PC-3 (cell line): ENCODE measurements at regions not wholly inside any gene's neighbourhood (a gene's known extent, or its start where the extent isn't known, plus 50 kb on each side); places are given as distances from the start of the nearest gene placed in this dataset.
"Not testable (repeated sequence)": the region's sequence is repeated elsewhere in the genome, so short reads cannot be mapped to it uniquely, and the experiment has no call there.

Experiments used
- ATAC-seq: fragments of 200-7000 bp; cut with Tn5 transposase; 2 replicates; pipeline ENCODE4 v1.9.1; 2020; ENCODE audit warnings: mild to moderate bottlenecking, moderate library complexity
- BruUV-seq: library from RNA; stranded (reverse); fragments of 400-500 nt; replicated peaks from 2 replicates; lab custom pipeline; 2021; lab: Mats Ljungman, UMichigan
- CTCF ChIA-PET: fragments of 300-600 bp; sonication (Branson Sonifier 250); formaldehyde crosslinking; loops from one replicate; lab custom pipeline; 2022; ENCODE audit warnings: antibody characterized with exemption; lab: Charles Lee
- POLR2A ChIA-PET: fragments of 300-600 bp; sonication (Branson Sonifier 250); formaldehyde crosslinking; loops from one replicate; lab custom pipeline; 2022; ENCODE audit warnings: antibody characterized with exemption; ENCODE audit not compliant: unreplicated experiment; lab: Charles Lee
- DNase-seq: peaks from one replicate; pipeline ENCODE4 v3.0.0-alpha.2; 2015
- H2AFZ ChIP-seq: fragments of 300-600 bp; sonication (generic); 2 replicates; pipeline ENCODE4 v1.6.0; 2016; ENCODE audit warnings: antibody characterized with exemption, low read length
- H3F3A ChIP-seq: fragments of 300-600 bp; sonication (generic); one replicate; pipeline ENCODE4 v1.6.0; 2017; ENCODE audit warnings: antibody characterized with exemption, low read length, control low read depth, mild to moderate bottlenecking; ENCODE audit not compliant: unreplicated experiment
- H3K27ac ChIP-seq: fragments of 300-600 bp; sonication (generic); 2 replicates; pipeline ENCODE4 v1.5.1; 2016; ENCODE audit warnings: mild to moderate bottlenecking, low read length
- H3K27me3 ChIP-seq: fragments of 300-600 bp; sonication (generic); 2 replicates; pipeline ENCODE4 v1.6.1; 2016; ENCODE audit warnings: low read length, mixed read lengths
- H3K36me3 ChIP-seq: fragments of 300-600 bp; sonication (generic); 2 replicates; pipeline ENCODE4 v1.6.1; 2016; ENCODE audit warnings: low read depth, mixed run types, low read length, mixed read lengths
- H3K4me1 ChIP-seq: fragments of 300-600 bp; sonication (generic); 2 replicates; pipeline ENCODE4 v1.5.1; 2016; ENCODE audit warnings: low read length; ENCODE audit not compliant: insufficient read depth
- H3K4me2 ChIP-seq: fragments of 300-600 bp; sonication (generic); 2 replicates; pipeline ENCODE4 v1.6.0; 2016; ENCODE audit warnings: low read length
- H3K4me3 ChIP-seq: fragments of 300-600 bp; sonication (generic); 2 replicates; pipeline ENCODE4 v1.5.1; 2016; ENCODE audit warnings: mild to moderate bottlenecking, low read length, mixed read lengths
- H3K79me2 ChIP-seq: fragments of 300-600 bp; sonication (generic); 2 replicates; pipeline ENCODE4 v1.6.1; 2017; ENCODE audit warnings: low read length, mixed read lengths
- H3K9ac ChIP-seq: fragments of 300-600 bp; sonication (generic); 2 replicates; pipeline ENCODE4 v1.6.0; 2016; ENCODE audit warnings: mild to moderate bottlenecking, low read length
- H3K9me2 ChIP-seq: fragments of 300-600 bp; sonication (generic); replicated peaks from 2 replicates; pipeline ENCODE4 v1.6.1; 2016; ENCODE audit warnings: mixed run types, low read length, mixed read lengths
- H3K9me3 ChIP-seq: fragments of 300-600 bp; sonication (generic); 2 replicates; pipeline ENCODE4 v1.6.1; 2016; ENCODE audit warnings: low read length, mixed read lengths
- H4K20me1 ChIP-seq: fragments of 300-600 bp; sonication (generic); 2 replicates; pipeline ENCODE4 v1.6.1; 2016; ENCODE audit warnings: low read length, mixed read lengths
- EZH2 ChIP-seq: fragments of 300-600 bp; sonication (generic); IDR thresholded peaks from one replicate; pipeline ENCODE4 v1.6.1; 2017; ENCODE audit warnings: antibody characterized with exemption, mild to moderate bottlenecking, low read length; ENCODE audit not compliant: unreplicated experiment
- EZH2phosphoT487 ChIP-seq: fragments of 300-600 bp; sonication (generic); IDR thresholded peaks from 2 replicates; pipeline ENCODE4 v1.6.1; 2018; ENCODE audit warnings: mild to moderate bottlenecking, antibody characterized with exemption, low read length, borderline replicate concordance
- intact Hi-C: fragments of 100-400 bp; cut with micrococcal nuclease; formaldehyde crosslinking; loops from 2 replicates; pipeline ENCODE4 v1.9.0; 2023
- TF ChIP-seq, protein P1 (sequence below): fragments of 300-600 bp; sonication (generic); conservative IDR thresholded peaks from 2 replicates; pipeline ENCODE4 v1.5.1; 2017; ENCODE audit warnings: antibody characterized with exemption, low read depth, mild to moderate bottlenecking, low read length

DNA sequence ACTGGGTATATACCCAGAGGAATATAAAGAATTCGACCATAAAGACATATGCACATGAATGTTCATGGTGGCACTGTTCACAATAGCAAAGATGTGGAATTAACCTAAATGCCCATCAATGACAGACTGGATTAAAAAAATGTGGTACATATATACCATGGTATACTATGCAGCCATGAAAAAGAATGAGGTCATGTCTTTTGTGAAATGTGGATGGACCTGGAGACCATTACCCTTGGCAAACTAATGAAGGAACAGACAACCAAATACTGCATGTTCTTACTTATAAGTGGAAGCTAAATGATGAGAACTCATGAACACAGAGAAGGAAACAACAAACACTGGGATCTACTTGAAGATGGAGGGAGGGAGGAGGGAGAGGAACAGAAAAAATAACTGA lies 186.7 kb upstream of the SSTR4 start:
- no peaks in the 10 kb centered on the region for H3K27me3 ChIP-seq
- no peak overlapping the region for H3K27ac ChIP-seq
- H3K36me3 ChIP-seq = no peaks in the 10 kb centered on the region
- H3K4me2 ChIP-seq = no peak overlapping the region
- no peaks in the 10 kb centered on the region for H3K9me3 ChIP-seq
- no peak overlapping the region for H3K9ac ChIP-seq
- ChIA-PET POLR2A (no interaction called here), CTCF (no interaction called here)
- no peak overlapping the region for H3K4me3 ChIP-seq
- no peaks in the 10 kb centered on the region for H3F3A ChIP-seq
- no TSS peak for BruUV-seq
- TF ChIP-seq, protein P1, sequence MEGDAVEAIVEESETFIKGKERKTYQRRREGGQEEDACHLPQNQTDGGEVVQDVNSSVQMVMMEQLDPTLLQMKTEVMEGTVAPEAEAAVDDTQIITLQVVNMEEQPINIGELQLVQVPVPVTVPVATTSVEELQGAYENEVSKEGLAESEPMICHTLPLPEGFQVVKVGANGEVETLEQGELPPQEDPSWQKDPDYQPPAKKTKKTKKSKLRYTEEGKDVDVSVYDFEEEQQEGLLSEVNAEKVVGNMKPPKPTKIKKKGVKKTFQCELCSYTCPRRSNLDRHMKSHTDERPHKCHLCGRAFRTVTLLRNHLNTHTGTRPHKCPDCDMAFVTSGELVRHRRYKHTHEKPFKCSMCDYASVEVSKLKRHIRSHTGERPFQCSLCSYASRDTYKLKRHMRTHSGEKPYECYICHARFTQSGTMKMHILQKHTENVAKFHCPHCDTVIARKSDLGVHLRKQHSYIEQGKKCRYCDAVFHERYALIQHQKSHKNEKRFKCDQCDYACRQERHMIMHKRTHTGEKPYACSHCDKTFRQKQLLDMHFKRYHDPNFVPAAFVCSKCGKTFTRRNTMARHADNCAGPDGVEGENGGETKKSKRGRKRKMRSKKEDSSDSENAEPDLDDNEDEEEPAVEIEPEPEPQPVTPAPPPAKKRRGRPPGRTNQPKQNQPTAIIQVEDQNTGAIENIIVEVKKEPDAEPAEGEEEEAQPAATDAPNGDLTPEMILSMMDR = no peak
- no peak for TF ChIP-seq EZH2phosphoT487
- no peak for TF ChIP-seq EZH2
- DNase-seq = no peak
- no peak overlapping the region for H2AFZ ChIP-seq
- intact Hi-C loops = no loop called here
- H4K20me1 ChIP-seq = no peaks in the 10 kb centered on the region
- H3K4me1 ChIP-seq = 0 out of 2 replicates have a peak, but pooled peaks cover 5% of the 10 kb centered on the region
- ATAC-seq = no peak
- no peaks in the 10 kb centered on the region for H3K79me2 ChIP-seq
- no peaks in the 10 kb centered on the region for H3K9me2 ChIP-seq

DNA sequence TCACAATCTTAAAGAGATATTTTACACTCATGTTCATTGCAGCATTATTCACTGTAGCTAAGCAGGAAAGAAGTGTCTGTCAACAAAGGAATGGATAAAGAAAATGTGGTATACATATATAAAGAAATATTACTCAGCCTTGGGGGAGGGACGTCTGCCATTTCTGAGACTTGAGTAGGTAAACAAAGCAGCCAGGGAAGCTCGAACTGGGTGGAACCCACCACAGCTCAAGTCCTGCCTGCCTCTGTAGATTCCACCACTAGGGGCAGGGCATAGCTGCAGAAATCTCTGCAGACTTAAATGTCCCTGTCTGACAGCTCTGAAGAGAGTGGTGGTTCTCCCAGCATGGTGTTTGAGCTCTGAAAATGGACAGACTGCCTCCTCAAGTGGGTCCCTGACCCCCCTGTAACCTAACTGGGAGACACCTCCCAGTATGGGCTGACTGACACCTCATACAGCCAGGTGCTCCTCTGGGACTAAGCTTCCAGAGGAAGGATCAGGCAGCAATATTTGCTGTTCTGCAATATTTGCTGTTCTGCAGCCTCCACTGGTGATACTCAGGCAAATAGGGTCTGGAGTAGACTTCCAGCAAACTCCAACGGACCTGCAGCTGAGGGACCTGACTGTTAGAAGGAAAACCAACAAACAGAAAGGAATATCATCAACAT lies 183.3 kb upstream of the SSTR4 start:
- TF ChIP-seq, protein P1 = peak; percentile 74
- H3K27ac ChIP-seq, H2AFZ ChIP-seq, H3K79me2 ChIP-seq, POLR2A ChIA-PET, H3K36me3 ChIP-seq, H3K9ac ChIP-seq, H3F3A ChIP-seq, H3K9me3 ChIP-seq, H3K4me1 ChIP-seq, H4K20me1 ChIP-seq, H3K27me3 ChIP-seq, H3K4me3 ChIP-seq, intact Hi-C loops, BruUV-seq, H3K9me2 ChIP-seq: not testable (repeated sequence)
- H3K4me2 ChIP-seq = 0 out of 2 replicates have a peak overlapping the region, but pooled peaks have one; percentile 0
- DNase-seq (peak; percentile 84), ATAC-seq (0 out of 2 replicates have a peak, but pooled peaks have one; percentile 18)
- CTCF ChIA-PET = interaction anchor here (0.6 kb wide), 1 partner anchor 1555 kb away, joined by 3 read pairs; no protein-coding TSS in a partner anchor

DNA sequence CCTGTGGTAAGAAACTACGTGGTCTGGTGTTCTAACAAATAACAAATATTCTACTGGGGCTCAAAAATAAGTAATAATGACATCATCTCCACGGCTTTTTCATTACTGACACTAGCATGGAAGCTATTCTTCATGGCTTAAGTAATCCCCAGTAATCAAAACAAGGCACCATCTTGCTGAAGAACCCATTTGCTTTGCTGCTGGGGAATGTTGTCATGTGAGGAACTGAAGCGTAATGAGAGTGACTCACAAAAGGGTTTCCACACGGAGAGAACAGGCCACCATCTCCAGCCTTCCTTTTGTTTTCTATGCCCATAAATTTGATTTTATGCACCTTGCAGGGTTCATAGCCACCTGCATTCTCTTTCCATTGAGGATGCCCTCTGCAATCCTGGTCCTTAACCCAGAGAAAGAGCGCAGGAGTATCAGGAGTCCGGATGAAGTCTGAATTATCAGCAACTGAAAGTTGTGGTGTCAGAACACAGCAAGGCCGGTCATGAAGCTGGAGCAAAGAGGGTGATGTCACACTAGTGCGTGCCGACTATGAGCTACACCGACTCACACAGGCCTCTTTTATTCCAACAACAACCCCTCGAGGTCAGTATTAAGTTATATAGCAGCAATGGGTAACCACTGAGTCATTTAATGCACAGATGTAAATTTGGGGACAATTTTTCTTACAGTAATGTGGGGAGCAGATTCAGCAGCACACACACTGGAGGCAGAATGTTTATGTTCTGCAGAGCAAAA lies 173.7 kb upstream of the SSTR4 start:
- intact Hi-C loops = no loop called here
- ChIA-PET POLR2A (no interaction called here), CTCF (no interaction called here)
- Histone ChIP-seq H3K9me3 (no peaks in the 10 kb centered on the region), H2AFZ (peak overlapping the region; percentile 76), H3K9ac (peak overlapping the region; percentile 12; the same call in 1 of the 2 replicates), H3K4me3 (peak overlapping the region; percentile 23; the same call in 1 of the 2 replicates), H4K20me1 (no peaks in the 10 kb centered on the region), H3K4me1 (peaks cover 19% of the 10 kb centered on the region), H3K27ac (peak overlapping the region; percentile 68), H3K79me2 (no peaks in the 10 kb centered on the region), H3K36me3 (no peaks in the 10 kb centered on the region), H3K4me2 (peak overlapping the region; percentile 59), H3K27me3 (no peaks in the 10 kb centered on the region), H3K9me2 (no peaks in the 10 kb centered on the region), H3F3A (no peaks in the 10 kb centered on the region)
- TF ChIP-seq EZH2 = no peak
- no peak for TF ChIP-seq EZH2phosphoT487
- TF ChIP-seq, protein P1 = no peak
- ATAC-seq = no peak
- no TSS peak for BruUV-seq
- DNase-seq = peak; percentile 64
